ENCODE measurements at regions not wholly inside any gene's neighbourhood (a gene's known extent, or its start where the extent isn't known, plus 50 kb on each side); places are given as distances from the start of the nearest gene placed in this dataset.

DNA sequence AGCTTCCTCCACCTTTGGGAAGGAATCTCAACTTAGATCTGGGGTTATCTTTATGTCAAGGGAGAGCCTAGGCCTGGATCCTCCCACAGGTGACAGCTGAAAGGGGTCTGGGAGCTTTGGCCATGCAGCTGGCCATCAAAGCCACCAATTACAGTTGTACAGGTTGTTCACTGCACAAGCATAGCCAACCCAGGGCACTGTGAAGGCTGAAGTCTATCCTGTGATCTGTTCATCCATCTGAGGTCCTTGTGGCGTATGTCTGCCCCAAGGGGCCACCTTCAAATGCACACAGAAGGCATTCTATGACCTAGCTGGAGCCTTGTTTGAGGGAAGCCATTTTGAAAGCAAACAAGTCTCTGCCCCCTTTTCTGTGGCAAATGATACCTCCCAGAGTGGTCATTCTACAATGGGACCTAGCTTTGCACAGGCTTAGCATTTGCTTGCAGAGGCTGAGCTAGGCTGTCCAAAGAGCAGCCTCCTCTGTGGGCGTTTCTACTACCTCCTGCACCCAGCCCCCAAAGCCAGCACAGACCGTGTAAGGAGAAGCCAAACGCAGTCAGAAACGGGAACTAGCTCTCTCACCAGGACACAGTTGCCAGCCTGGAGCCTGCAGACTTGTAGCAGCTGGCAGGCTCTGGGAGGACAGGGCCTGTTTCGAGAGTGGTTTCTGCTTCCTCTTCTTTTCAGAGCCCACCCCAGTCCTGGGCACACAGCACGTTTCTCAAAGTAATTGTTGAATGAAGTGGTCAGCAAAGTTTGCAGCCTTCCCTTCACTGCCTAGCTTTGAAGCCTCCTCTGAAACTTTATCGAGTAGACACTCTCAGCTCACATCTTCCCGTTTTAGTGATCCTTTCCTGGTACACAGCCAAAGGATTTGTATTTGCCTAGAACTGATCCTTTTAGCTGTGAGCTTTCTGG, 157.3 kb upstream of the SMAD3 start:
- Histone ChIP-seq H3K4me1 (ENCODE audit: control insufficient read depth, insufficient read depth, low read length, poor library complexity, severe bottlenecking) (no peaks in the 10 kb centered on the region), H3K27ac (ENCODE audit: insufficient read depth, low read length, poor library complexity, severe bottlenecking) (no peak overlapping the region)
- DNase-seq: no peak

DNA sequence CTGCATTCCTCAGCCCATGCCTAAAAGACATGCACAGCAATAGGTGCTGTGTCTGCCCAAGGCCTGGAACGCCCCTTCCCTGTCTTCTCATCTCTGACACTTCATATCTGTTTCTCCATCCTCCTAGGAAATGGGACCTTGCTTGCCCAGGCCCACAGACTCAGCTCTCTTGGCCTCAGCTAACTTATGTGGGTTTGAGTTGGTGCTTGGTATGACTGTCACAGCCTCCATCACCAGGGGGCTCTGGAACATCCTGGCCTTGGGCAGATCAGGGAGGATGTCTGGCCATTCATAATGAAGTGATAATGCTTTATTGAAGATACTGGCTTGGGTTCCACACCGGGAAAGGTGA, 156.7 kb upstream of the SMAD3 start:
- Mint-ChIP-seq H3K27ac (no peak overlapping the region), H3K4me1 (peaks cover 3 to 12% (median 6%) of the 10 kb centered on the region in 4 donors), H3K9me3 (peaks cover 0 to 3% (median 2%) of the 10 kb centered on the region in 7 donors), H3K36me3 (no peaks in the 10 kb centered on the region), H3K4me3 (no peak overlapping the region), H3K27me3 (peaks cover 48% of the 10 kb centered on the region)
- DNase-seq: no peak
- no peak for ATAC-seq (ENCODE audit: low read depth in 2 of 2)
- Histone ChIP-seq H3K27ac (ENCODE audit: insufficient read depth, low read length, poor library complexity, severe bottlenecking) (no peak overlapping the region), H3K36me3 (ENCODE audit: control insufficient read depth, insufficient read depth, low read length) (no peaks in the 10 kb centered on the region), H3K4me3 (ENCODE audit: low read depth, low read length) (no peak overlapping the region), H3K9me3 (ENCODE audit: control insufficient read depth in 2 of 2, low read length in 2 of 2) (no peaks in the 10 kb centered on the region), H3K4me1 (ENCODE audit: control insufficient read depth, insufficient read depth, low read length, poor library complexity, severe bottlenecking) (no peaks in the 10 kb centered on the region), H3K27me3 (ENCODE audit: control insufficient read depth, insufficient read depth, low read length) (no peaks in the 10 kb centered on the region)

More for the DNA sequence above, 157.3 kb upstream of the SMAD3 start:
- Histone ChIP-seq H3K27me3 (ENCODE audit: control insufficient read depth, insufficient read depth, low read length) (no peaks in the 10 kb centered on the region), H3K36me3 (ENCODE audit: control insufficient read depth, insufficient read depth, low read length) (no peaks in the 10 kb centered on the region), H3K4me3 (ENCODE audit: low read depth, low read length) (no peak overlapping the region), H3K9me3 (ENCODE audit: control insufficient read depth in 2 of 2, low read length in 2 of 2) (no peaks in the 10 kb centered on the region)
- H3K4me1 Mint-ChIP-seq: peaks cover 4 to 14% (median 6%) of the 10 kb centered on the region in 4 donors
- no peak for ATAC-seq (ENCODE audit: low read depth in 2 of 2)
- peaks cover 0 to 3% (median 2%) of the 10 kb centered on the region in 7 donors for H3K9me3 Mint-ChIP-seq
- no peak overlapping the region for H3K4me3 Mint-ChIP-seq
- peaks cover 55% of the 10 kb centered on the region for H3K27me3 Mint-ChIP-seq
- no peaks in the 10 kb centered on the region for H3K36me3 Mint-ChIP-seq
- H3K27ac Mint-ChIP-seq: no peak overlapping the region

DNA sequence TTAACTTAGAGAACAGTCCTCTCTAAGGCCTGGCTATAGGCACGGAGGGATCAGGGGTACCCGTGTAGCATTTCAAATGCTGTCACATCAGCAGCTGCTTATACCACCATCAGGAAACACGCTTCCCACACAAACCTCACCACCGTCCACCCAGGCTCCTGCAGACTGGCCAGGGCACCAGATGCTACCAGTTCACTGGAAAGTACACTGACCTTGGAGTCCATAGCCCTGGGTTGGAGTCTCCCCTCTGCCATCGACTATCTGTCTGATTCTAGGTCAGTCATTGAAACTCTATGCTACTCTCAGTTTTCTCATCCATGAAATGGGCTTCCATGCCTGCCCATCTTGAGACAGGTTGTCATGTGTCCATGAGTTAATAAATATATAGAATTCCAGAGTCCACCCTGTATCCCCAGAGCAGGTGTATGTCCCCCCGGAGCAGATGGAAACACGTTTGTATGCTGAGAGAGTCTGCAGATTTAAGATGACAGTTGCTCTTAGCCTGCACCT, 156.0 kb upstream of the SMAD3 start:
- Mint-ChIP-seq H3K36me3 (no peaks in the 10 kb centered on the region), H3K27me3 (peaks cover 49% of the 10 kb centered on the region), H3K27ac (no peak overlapping the region), H3K4me1 (peaks cover 0 to 8% (median 5%) of the 10 kb centered on the region in 4 donors), H3K4me3 (no peak overlapping the region), H3K9me3 (peaks cover 0 to 5% (median 2%) of the 10 kb centered on the region in 7 donors)
- Histone ChIP-seq H3K9me3 (ENCODE audit: control insufficient read depth in 2 of 2, low read length in 2 of 2) (no peaks in the 10 kb centered on the region), H3K36me3 (ENCODE audit: control insufficient read depth, insufficient read depth, low read length) (no peaks in the 10 kb centered on the region), H3K4me3 (ENCODE audit: low read depth, low read length) (no peak overlapping the region), H3K4me1 (ENCODE audit: control insufficient read depth, insufficient read depth, low read length, poor library complexity, severe bottlenecking) (no peaks in the 10 kb centered on the region), H3K27me3 (ENCODE audit: control insufficient read depth, insufficient read depth, low read length) (no peaks in the 10 kb centered on the region), H3K27ac (ENCODE audit: insufficient read depth, low read length, poor library complexity, severe bottlenecking) (no peak overlapping the region)
- DNase-seq (no peak), ATAC-seq (ENCODE audit: low read depth in 2 of 2) (no peak)

DNA sequence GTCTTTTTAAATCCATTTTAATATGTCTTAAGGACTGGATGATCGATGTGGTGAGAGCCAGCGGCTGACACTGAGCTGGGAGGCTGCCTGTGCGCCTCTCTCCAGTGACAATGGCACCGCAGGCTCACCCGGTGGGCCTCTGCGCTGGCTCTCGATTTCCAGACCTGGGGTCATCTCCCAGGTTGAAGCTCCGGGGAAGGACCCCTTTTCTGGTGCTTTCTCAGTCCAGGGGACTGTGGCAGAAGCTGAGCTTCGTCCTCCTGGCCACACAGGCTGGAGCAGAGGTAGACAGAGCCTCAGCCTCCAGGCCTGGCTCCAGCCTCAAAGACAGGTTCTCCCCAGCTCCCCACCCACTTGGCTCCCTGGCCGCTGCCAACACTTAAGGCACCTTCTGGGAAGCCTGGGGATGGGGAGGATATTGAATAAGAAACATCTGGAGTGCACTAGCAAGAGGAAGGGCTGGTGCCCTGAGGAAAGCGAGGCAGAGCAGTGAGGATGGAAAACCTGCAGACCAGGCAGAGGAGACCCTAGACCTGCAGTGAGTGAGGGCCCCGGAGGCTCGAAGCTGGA, 154.2 kb upstream of the SMAD3 start:
- H3K27ac ChIP-seq (ENCODE audit: insufficient read depth, low read length, poor library complexity, severe bottlenecking): no peak overlapping the region
- H3K36me3 ChIP-seq (ENCODE audit: control insufficient read depth, insufficient read depth, low read length): no peaks in the 10 kb centered on the region
- Mint-ChIP-seq H3K36me3 (no peaks in the 10 kb centered on the region), H3K9me3 (peaks cover 0 to 7% (median under 1%) of the 10 kb centered on the region in 7 donors), H3K27me3 (peaks cover 60% of the 10 kb centered on the region), H3K27ac (no peak overlapping the region), H3K4me3 (no peak overlapping the region), H3K4me1 (peaks cover 0 to 8% (median 5%) of the 10 kb centered on the region in 4 donors)
- no peak for DNase-seq
- H3K9me3 ChIP-seq (ENCODE audit: control insufficient read depth in 2 of 2, low read length in 2 of 2): no peaks in the 10 kb centered on the region
- no peak for ATAC-seq (ENCODE audit: low read depth in 2 of 2)
- no peaks in the 10 kb centered on the region for H3K4me1 ChIP-seq (ENCODE audit: control insufficient read depth, insufficient read depth, low read length, poor library complexity, severe bottlenecking)
- H3K27me3 ChIP-seq (ENCODE audit: control insufficient read depth, insufficient read depth, low read length): peaks cover 2% of the 10 kb centered on the region
- H3K4me3 ChIP-seq (ENCODE audit: low read depth, low read length): no peak overlapping the region

DNA sequence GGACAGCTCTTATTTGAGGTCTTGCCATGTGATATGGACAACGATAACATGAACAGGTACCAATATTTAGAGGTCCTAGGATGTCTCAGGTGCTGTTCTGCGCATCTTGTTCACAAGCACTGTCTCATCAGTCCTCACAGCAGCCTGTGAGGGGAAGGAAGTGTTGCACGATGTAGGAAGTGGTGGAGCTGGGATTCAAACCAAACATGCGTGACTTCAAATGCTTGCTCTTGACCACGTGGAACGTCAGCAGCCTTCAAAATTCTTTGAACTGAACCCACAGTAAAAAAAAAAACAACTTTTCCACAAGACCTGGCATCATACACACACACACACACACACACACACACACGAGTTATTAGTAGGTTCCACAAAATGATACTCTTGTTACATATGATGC, 153.4 kb upstream of the SMAD3 start:
- no peaks in the 10 kb centered on the region for H3K9me3 ChIP-seq (ENCODE audit: control insufficient read depth in 2 of 2, low read length in 2 of 2)
- Mint-ChIP-seq H3K4me3 (no peak overlapping the region), H3K27ac (no peak overlapping the region), H3K9me3 (peaks cover 0 to 9% (median 2%) of the 10 kb centered on the region in 7 donors), H3K36me3 (no peaks in the 10 kb centered on the region), H3K4me1 (peaks cover 0 to 8% (median 5%) of the 10 kb centered on the region in 4 donors), H3K27me3 (peaks cover 59% of the 10 kb centered on the region)
- H3K4me1 ChIP-seq (ENCODE audit: control insufficient read depth, insufficient read depth, low read length, poor library complexity, severe bottlenecking): no peaks in the 10 kb centered on the region
- no peak overlapping the region for H3K4me3 ChIP-seq (ENCODE audit: low read depth, low read length)
- peak in 1 of 2 donors; percentile 60 for ATAC-seq (ENCODE audit: low read depth in 2 of 2)
- peaks cover 5% of the 10 kb centered on the region for H3K27me3 ChIP-seq (ENCODE audit: control insufficient read depth, insufficient read depth, low read length)
- no peak overlapping the region for H3K27ac ChIP-seq (ENCODE audit: insufficient read depth, low read length, poor library complexity, severe bottlenecking)
- H3K36me3 ChIP-seq (ENCODE audit: control insufficient read depth, insufficient read depth, low read length): no peaks in the 10 kb centered on the region
- DNase-seq: peak in 2 of 3 donors; percentile 16 to 44

DNA sequence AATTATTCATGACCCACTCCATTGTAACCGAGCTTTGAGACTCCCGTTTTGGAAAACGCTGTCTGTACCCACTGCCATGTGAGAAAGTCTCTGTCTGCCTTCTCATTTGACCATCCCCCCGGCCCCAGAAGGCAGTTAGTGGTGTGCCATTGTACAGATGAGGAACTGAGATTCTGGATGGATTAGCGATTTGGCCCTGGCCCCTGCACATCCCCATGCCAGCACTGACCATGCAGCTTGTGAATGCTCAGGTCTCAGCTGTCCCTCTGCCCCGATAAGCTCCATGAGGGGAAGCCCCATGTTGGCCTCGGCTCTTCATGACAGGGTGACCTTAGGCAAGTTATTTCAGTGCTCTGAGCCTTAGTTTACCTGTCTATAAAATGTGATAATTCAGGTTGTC, 153.0 kb upstream of the SMAD3 start:
- Histone ChIP-seq H3K4me1 (ENCODE audit: control insufficient read depth, insufficient read depth, low read length, poor library complexity, severe bottlenecking) (no peaks in the 10 kb centered on the region), H3K27ac (ENCODE audit: insufficient read depth, low read length, poor library complexity, severe bottlenecking) (no peak overlapping the region), H3K4me3 (ENCODE audit: low read depth, low read length) (no peak overlapping the region), H3K27me3 (ENCODE audit: control insufficient read depth, insufficient read depth, low read length) (peaks cover 8% of the 10 kb centered on the region), H3K9me3 (ENCODE audit: control insufficient read depth in 2 of 2, low read length in 2 of 2) (no peaks in the 10 kb centered on the region), H3K36me3 (ENCODE audit: control insufficient read depth, insufficient read depth, low read length) (no peaks in the 10 kb centered on the region)
- no peak overlapping the region for H3K4me3 Mint-ChIP-seq
- H3K27me3 Mint-ChIP-seq: peaks cover 59% of the 10 kb centered on the region
- H3K36me3 Mint-ChIP-seq: no peaks in the 10 kb centered on the region
- peaks cover 0 to 9% (median 2%) of the 10 kb centered on the region in 7 donors for H3K9me3 Mint-ChIP-seq
- peak overlapping the region in 1 of 3 donors; percentile 28 for H3K27ac Mint-ChIP-seq
- no peak for DNase-seq
- peaks cover 0 to 8% (median 5%) of the 10 kb centered on the region in 4 donors for H3K4me1 Mint-ChIP-seq
- no peak for ATAC-seq (ENCODE audit: low read depth in 2 of 2)

DNA sequence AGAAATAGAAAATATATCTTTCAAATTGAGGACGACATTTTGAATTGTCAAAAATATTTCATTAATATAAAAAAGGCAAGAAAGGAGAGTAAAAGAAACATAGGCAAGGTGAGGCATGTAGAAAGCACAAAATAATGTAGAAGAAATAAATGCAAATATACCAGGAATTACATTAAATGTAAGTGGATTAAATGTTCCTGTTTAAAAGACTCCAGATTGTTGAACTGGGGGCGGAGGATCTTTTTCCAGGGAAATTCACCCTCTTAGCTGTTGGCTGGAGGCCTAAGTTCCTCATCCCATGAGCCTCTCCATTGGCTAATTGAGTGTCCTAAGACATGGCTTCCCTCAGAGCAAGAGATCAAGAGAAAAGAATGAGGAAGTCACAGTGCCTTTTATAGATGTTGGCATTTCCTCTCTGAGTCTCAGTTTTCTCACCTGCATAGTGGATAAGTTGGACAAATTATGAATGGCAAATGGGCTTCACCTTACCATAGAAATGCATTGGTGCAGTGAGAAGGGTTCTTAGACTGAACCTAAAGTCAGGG, 147.4 kb upstream of the SMAD3 start:
- Mint-ChIP-seq H3K27ac (no peak overlapping the region), H3K9me3 (peaks cover 0 to 15% (median 3%) of the 10 kb centered on the region in 7 donors), H3K27me3 (peaks cover 34% of the 10 kb centered on the region)

More for the DNA sequence above, 147.4 kb upstream of the SMAD3 start:
- Histone ChIP-seq H3K9me3 (ENCODE audit: control insufficient read depth in 2 of 2, low read length in 2 of 2) (no peaks in the 10 kb centered on the region), H3K4me1 (ENCODE audit: control insufficient read depth, insufficient read depth, low read length, poor library complexity, severe bottlenecking) (no peaks in the 10 kb centered on the region), H3K36me3 (ENCODE audit: control insufficient read depth, insufficient read depth, low read length) (no peaks in the 10 kb centered on the region), H3K27me3 (ENCODE audit: control insufficient read depth, insufficient read depth, low read length) (peaks cover 15% of the 10 kb centered on the region), H3K4me3 (ENCODE audit: low read depth, low read length) (no peak overlapping the region), H3K27ac (ENCODE audit: insufficient read depth, low read length, poor library complexity, severe bottlenecking) (no peak overlapping the region)
- H3K36me3 Mint-ChIP-seq: no peaks in the 10 kb centered on the region
- no peak overlapping the region for H3K4me3 Mint-ChIP-seq
- ATAC-seq (ENCODE audit: low read depth in 2 of 2) (no peak), DNase-seq (no peak)
- H3K4me1 Mint-ChIP-seq: no peaks in the 10 kb centered on the region

All from CD4-positive, CD25-positive, alpha-beta regulatory T cell (primary cell).